Fibroblast of mammary gland (primary cell): ENCODE measurements at regions not wholly inside any gene's neighbourhood (a gene's known extent, or its start where the extent isn't known, plus 50 kb on each side); places are given as distances from the start of the nearest gene placed in this dataset.

Experiments
- DNase-seq: peaks from one replicate; pipeline ENCODE4 v3.0.0-alpha.2; 2010; ENCODE audit warnings: low read depth
- H3K4me3 ChIP-seq: 2 replicates; pipeline ENCODE4 v1.5.1; 2011; ENCODE audit warnings: low read depth, mild to moderate bottlenecking, low read length, moderate library complexity; ENCODE audit not compliant: control insufficient read depth
- TF ChIP-seq, protein P1 (sequence below): conservative IDR thresholded peaks from 2 replicates; pipeline ENCODE4 v1.5.1; 2011; ENCODE audit warnings: low read depth, low read length, inconsistent platforms; ENCODE audit not compliant: control insufficient read depth, insufficient read depth

DNA sequence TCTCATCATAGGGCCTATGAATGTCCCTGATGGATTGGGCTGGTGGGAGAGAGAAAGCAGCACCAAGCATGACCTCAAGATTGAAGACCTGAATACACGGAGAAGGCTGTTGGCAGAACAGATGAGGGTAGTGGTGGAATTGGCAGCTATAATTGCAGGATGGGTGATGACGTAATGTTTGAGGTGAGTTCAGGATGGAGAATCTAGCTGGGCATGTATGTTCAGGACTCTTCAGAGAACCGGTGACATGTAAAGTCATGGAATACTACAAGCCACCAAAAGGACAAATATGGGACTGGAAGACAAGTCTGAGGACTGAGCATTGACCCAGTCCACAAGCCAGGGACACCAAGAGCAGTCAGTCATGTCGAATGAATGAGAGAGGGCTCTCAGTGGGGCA, 999.8 kb upstream of the TMEM132C start:
- DNase-seq = no peak
- no peak overlapping the region for H3K4me3 ChIP-seq
- TF ChIP-seq, protein P1, sequence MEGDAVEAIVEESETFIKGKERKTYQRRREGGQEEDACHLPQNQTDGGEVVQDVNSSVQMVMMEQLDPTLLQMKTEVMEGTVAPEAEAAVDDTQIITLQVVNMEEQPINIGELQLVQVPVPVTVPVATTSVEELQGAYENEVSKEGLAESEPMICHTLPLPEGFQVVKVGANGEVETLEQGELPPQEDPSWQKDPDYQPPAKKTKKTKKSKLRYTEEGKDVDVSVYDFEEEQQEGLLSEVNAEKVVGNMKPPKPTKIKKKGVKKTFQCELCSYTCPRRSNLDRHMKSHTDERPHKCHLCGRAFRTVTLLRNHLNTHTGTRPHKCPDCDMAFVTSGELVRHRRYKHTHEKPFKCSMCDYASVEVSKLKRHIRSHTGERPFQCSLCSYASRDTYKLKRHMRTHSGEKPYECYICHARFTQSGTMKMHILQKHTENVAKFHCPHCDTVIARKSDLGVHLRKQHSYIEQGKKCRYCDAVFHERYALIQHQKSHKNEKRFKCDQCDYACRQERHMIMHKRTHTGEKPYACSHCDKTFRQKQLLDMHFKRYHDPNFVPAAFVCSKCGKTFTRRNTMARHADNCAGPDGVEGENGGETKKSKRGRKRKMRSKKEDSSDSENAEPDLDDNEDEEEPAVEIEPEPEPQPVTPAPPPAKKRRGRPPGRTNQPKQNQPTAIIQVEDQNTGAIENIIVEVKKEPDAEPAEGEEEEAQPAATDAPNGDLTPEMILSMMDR = no peak

DNA sequence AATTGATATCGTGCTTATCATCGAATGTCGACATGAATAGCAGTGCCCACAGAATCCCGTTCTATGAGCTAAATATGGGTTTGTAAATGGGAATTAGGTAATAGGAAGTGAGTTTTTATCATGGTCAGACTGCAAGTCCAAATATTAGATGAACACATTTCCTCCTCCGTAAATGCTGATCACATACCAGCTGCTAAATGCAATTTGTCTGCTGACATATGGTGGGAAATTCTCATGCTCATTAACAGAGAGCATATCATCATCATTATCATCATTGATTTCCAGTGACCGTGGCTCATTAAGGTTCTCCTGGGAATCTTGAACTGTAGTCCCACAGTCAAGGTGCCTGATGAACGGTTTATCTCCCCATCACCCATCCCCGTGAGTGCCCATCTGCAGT, 998.8 kb upstream of the TMEM132C start:
- no peak overlapping the region for H3K4me3 ChIP-seq
- TF ChIP-seq, protein P1 = no peak

DNA sequence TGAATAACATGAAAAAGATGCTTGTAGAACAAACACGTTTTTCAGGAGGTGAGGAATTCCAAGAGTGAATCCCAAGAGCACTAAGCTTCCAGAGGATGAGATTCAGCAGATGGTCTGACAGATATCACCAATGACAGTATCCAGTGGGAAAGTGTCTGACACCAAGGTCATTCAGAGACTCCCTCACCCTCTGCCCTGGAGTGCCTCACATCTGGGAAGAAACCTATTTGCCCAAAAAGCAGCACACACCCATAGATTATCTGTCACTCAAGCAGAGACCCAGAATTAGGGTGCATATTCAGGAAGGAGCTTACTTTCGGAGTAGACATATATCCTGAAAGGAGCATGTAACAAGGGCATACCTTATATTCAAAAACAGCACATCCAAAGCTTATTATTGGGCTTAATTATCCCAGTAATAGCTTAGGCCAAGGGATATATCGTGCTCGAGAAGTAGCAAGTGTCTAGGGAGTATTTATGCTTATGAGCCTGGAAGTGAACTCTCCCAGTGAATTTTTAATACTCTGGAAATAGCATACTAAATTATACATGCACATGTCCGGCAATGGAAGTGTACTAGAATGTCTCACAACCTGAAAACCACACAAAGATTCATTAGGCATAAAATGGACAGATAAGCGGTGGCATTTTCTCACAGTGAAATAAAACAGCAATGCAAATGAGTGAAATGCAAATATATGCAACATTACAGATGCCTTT, 998.1 kb upstream of the TMEM132C start:
- no peak overlapping the region for H3K4me3 ChIP-seq
- DNase-seq = no peak
- TF ChIP-seq, protein P1 = no peak

More for the DNA sequence above, 998.8 kb upstream of the TMEM132C start:
- DNase-seq = no peak

DNA sequence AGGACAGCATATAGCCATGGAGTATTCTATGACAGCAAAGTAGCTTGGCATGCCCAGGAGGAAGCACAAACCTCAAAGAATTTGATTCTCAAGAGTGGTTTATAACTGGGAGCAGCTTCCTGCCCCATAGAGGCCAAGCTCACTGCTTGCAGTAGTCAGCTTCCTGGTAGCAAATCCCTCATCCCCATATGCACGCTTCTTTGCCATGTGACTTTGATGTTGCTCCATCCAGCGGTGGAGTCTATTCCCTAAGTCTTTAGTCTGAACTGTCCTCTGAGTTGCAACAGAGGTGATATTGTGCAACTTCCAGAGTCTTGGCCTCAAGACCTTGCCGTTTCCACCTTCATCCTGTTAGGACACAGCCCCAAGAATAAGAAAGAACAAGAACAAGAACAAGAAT, 996.8 kb upstream of the TMEM132C start:
- TF ChIP-seq, protein P1 = peak; percentile 15
- H3K4me3 ChIP-seq = no peak overlapping the region
- DNase-seq = peak; percentile 98

DNA sequence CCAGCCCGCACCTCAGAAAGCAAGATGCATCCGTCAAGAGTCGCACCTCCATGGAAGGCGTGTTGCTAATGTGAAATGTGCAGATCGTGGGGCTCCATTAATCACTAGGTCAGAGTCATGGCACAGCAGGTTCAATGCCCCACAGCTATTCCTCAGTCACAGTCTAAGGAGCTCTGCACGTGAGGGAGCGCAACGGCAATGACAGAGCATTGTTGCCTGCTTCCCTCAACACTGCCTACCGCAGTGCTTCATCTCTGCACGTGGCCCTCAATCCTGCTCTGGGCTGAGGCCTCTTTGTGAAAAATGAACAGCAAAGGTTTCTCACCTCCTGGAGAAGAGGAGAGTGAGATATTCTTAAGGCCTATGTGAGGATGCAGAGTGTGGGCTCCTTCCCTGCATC, 995.2 kb upstream of the TMEM132C start:
- H3K4me3 ChIP-seq = no peak overlapping the region
- TF ChIP-seq, protein P1 = no peak
- no peak for DNase-seq

DNA sequence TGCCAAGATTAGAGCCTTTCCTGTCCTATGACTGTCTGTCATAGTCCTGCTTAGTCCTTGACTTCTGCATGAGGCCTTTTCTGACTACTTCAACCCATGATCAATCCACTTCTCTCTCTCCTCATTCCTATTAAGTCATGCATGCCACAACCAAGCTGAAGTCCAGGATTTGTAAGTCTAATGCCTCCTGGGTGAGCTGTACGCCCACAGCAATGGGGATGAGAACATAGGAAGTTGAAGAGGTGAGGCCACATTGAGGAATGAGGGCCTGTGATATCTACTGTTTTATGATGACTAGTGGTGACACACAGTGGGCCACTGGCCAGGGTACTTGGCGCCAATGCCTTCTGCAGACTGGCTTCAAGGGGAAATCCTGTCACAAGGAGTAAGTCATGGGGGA, 994.1 kb upstream of the TMEM132C start:
- peak; percentile 98 for DNase-seq
- TF ChIP-seq, protein P1 = no peak
- H3K4me3 ChIP-seq = no peak overlapping the region
